H1 (cell line): ENCODE measurements at regions not wholly inside any gene's neighbourhood (a gene's known extent, or its start where the extent isn't known, plus 50 kb on each side); places are given as distances from the start of the nearest gene placed in this dataset.

ENCODE experiments used
- CTCF ChIA-PET: fragments of 300-600 bp; sonication (Branson Sonifier 250); formaldehyde crosslinking; loops from one replicate; lab custom pipeline; 2021; ENCODE audit not compliant: partially characterized antibody; lab: Charles Lee
- POLR2A ChIA-PET: fragments of 300-600 bp; sonication (Branson Sonifier 250); formaldehyde crosslinking; loops from one replicate; lab custom pipeline; 2021; ENCODE audit warnings: inconsistent platforms; ENCODE audit not compliant: partially characterized antibody; lab: Charles Lee
- DNase-seq, 2 experiments: peaks; one replicate each; pipeline versions ENCODE4 v3.0.0 to v3.0.0-alpha.2; 2010 to 2022; ENCODE audit warnings: low spot score in 2 of 2, low read depth in 1 of 2, mixed read lengths in 1 of 2
- FAIRE-seq: peaks from 2 replicates; lab custom pipeline; 2011; peaks lifted over from hg19 to GRCh38; lab: Jason Lieb, UNC
- H2AFZ ChIP-seq: 2 replicates; pipeline ENCODE4 v1.8.1; 2012; ENCODE audit warnings: low read length, inconsistent platforms
- H2AK5ac ChIP-seq: 2 replicates; pipeline ENCODE4 v1.6.1; 2013; ENCODE audit warnings: low read depth, low read length
- H2BK120ac ChIP-seq: replicated peaks from 2 replicates; pipeline ENCODE3; 2013; ENCODE audit warnings: low read depth, low read length, inconsistent platforms
- H2BK12ac ChIP-seq: 2 replicates; pipeline ENCODE4 v1.6.1; 2013; ENCODE audit warnings: low read depth, low read length
- H2BK15ac ChIP-seq: 2 replicates; pipeline ENCODE4 v1.6.1; 2013; ENCODE audit warnings: low read length
- H2BK20ac ChIP-seq: 2 replicates; pipeline ENCODE4 v1.6.1; 2013; ENCODE audit warnings: low read length
- H2BK5ac ChIP-seq: 2 replicates; pipeline ENCODE4 v1.6.1; 2013; ENCODE audit warnings: low read depth, low read length
- H3K14ac ChIP-seq: 2 replicates; pipeline ENCODE4 v1.6.1; 2013; ENCODE audit warnings: inconsistent platforms; ENCODE audit not compliant: insufficient read length
- H3K18ac ChIP-seq: 2 replicates; pipeline ENCODE4 v1.6.1; 2013; ENCODE audit warnings: low read length; ENCODE audit errors: extremely low read depth
- H3K23ac ChIP-seq: 2 replicates; pipeline ENCODE4 v1.6.1; 2013; ENCODE audit warnings: inconsistent platforms; ENCODE audit not compliant: insufficient read length
- H3K23me2 ChIP-seq: 2 replicates; pipeline ENCODE4 v1.6.1; 2013; ENCODE audit warnings: low read depth, low read length
- H3K27ac ChIP-seq: 2 replicates; pipeline ENCODE4 v1.6.1; 2011; ENCODE audit warnings: low read depth, low read length, inconsistent platforms
- H3K27me3 ChIP-seq, 4 experiments: replicated peaks in 1 of 4; 1 replicate in 1 of 4; 2 replicates in 3 of 4; pipeline versions ENCODE4 v1.6.1 to v1.8.1; 2011 to 2013; ENCODE audit warnings: low read length in 3 of 4, mild to moderate bottlenecking in 3 of 4, inconsistent platforms in 2 of 4, mixed read lengths in 2 of 4, moderate library complexity in 1 of 4; ENCODE audit not compliant: control insufficient read depth in 3 of 4, insufficient read depth in 3 of 4; ENCODE audit errors: extremely low read depth in 1 of 4
- H3K36me3 ChIP-seq, 4 experiments: 2 replicates each; pipeline versions ENCODE4 v1.6.1 to v1.8.1; 2011 to 2013; ENCODE audit warnings: mild to moderate bottlenecking in 4 of 4, low read length in 3 of 4, moderate library complexity in 2 of 4, control low read depth in 1 of 4, inconsistent platforms in 1 of 4; ENCODE audit not compliant: insufficient read depth in 4 of 4, control insufficient read depth in 2 of 4
- H3K4ac ChIP-seq: replicated peaks from 2 replicates; pipeline ENCODE3; 2013; ENCODE audit warnings: low read length, low read depth, mixed read lengths, inconsistent platforms; ENCODE audit not compliant: insufficient read length
- H3K4me1 ChIP-seq, 4 experiments: replicated peaks in 1 of 4; 1 replicate in 1 of 4; 2 replicates in 3 of 4; pipeline versions ENCODE4 v1.6.1 to v1.8.1; 2011 to 2013; ENCODE audit warnings: low read length in 3 of 4, inconsistent platforms in 2 of 4, mixed read lengths in 1 of 4; ENCODE audit not compliant: insufficient read depth in 4 of 4, control insufficient read depth in 3 of 4
- H3K4me2 ChIP-seq, 2 experiments: 2 replicates each; pipeline versions ENCODE4 v1.6.1 to v1.8.1; 2011 to 2013; ENCODE audit warnings: low read depth in 2 of 2, low read length in 2 of 2, control low read depth in 1 of 2, inconsistent platforms in 1 of 2, mild to moderate bottlenecking in 1 of 2; ENCODE audit not compliant: insufficient read depth in 1 of 2
- H3K4me3 ChIP-seq, 4 experiments: fragments of 200-600, 300-600 bp in 1 of 4; sonication (generic), shearing (Covaris generic), sonication (Bioruptor Twin) in 1 of 4; 2 replicates each; pipeline versions ENCODE4 v1.5.1 to v1.8.1; 2011 to 2016; ENCODE audit warnings: low read length in 4 of 4, low read depth in 3 of 4, control low read depth in 2 of 4, inconsistent platforms in 2 of 4, mild to moderate bottlenecking in 2 of 4, mixed read lengths in 1 of 4, moderate library complexity in 1 of 4; ENCODE audit not compliant: insufficient read depth in 2 of 4; ENCODE audit errors: extremely low read depth in 1 of 4
- H3K56ac ChIP-seq: replicated peaks from 2 replicates; pipeline ENCODE3; 2013; ENCODE audit warnings: low read depth, mild to moderate bottlenecking, mixed read lengths, low read length, inconsistent platforms; ENCODE audit not compliant: insufficient read length
- H3K79me1 ChIP-seq: 2 replicates; pipeline ENCODE4 v1.6.1; 2013; ENCODE audit warnings: low read depth, low read length, control low read depth
- H3K79me2 ChIP-seq, 2 experiments: 2 replicates each; pipeline versions ENCODE4 v1.6.1 to v1.8.1; 2012 to 2013; ENCODE audit warnings: low read length in 2 of 2, mild to moderate bottlenecking in 2 of 2, inconsistent platforms in 1 of 2; ENCODE audit not compliant: insufficient read depth in 2 of 2, control insufficient read depth in 1 of 2
- H3K9ac ChIP-seq, 4 experiments: replicated peaks in 1 of 4; 1 replicate in 1 of 4; 2 replicates in 3 of 4; pipeline versions ENCODE4 v1.6.1 to v1.8.1; 2011 to 2013; ENCODE audit warnings: low read depth in 3 of 4, low read length in 3 of 4, control low read depth in 2 of 4, mild to moderate bottlenecking in 2 of 4, moderate library complexity in 2 of 4, inconsistent platforms in 1 of 4; ENCODE audit errors: extremely low read depth in 1 of 4
- H3K9me3 ChIP-seq, 2 experiments: 2 replicates each; pipeline versions ENCODE4 v1.6.1 to v1.8.1; 2012 to 2013; ENCODE audit warnings: mild to moderate bottlenecking in 2 of 2, moderate library complexity in 2 of 2, control low read depth in 1 of 2, inconsistent platforms in 1 of 2, low read depth in 1 of 2, low read length in 1 of 2, mixed read lengths in 1 of 2; ENCODE audit not compliant: insufficient read depth in 2 of 2
- H4K20me1 ChIP-seq, 2 experiments: replicated peaks in 1 of 2; 2 replicates each; pipeline versions ENCODE3 to v1.8.1; 2011 to 2013; ENCODE audit warnings: inconsistent platforms in 2 of 2, low read length in 2 of 2, mild to moderate bottlenecking in 1 of 2; ENCODE audit not compliant: insufficient read depth in 2 of 2, control insufficient read depth in 1 of 2
- H4K5ac ChIP-seq: 2 replicates; pipeline ENCODE4 v1.6.1; 2013; ENCODE audit warnings: low read length, low read depth, mixed read lengths, inconsistent platforms; ENCODE audit not compliant: insufficient read length
- H4K8ac ChIP-seq: 2 replicates; pipeline ENCODE4 v1.8.0; 2013; ENCODE audit warnings: mild to moderate bottlenecking, moderate library complexity, low read length, inconsistent platforms; ENCODE audit not compliant: insufficient read depth; ENCODE audit errors: extremely low read depth
- H4K91ac ChIP-seq: replicated peaks from 2 replicates; pipeline ENCODE3; 2013; ENCODE audit warnings: low read length, mixed read lengths, inconsistent platforms; ENCODE audit not compliant: insufficient read length
- NANOG ChIP-seq: IDR thresholded peaks from 2 replicates; pipeline ENCODE4 v1.6.1; 2011; ENCODE audit warnings: low read length, low read depth, mild to moderate bottlenecking, inconsistent platforms; ENCODE audit not compliant: insufficient read depth, poor library complexity, severe bottlenecking
- SAP30 ChIP-seq: fragments of 300-600 bp; sonication (generic); IDR thresholded peaks from 2 replicates; pipeline ENCODE4 v1.7.1; 2012; ENCODE audit warnings: low read length, moderate library complexity, mild to moderate bottlenecking, inconsistent platforms; ENCODE audit not compliant: insufficient read depth, insufficient replicate concordance
- WGBS, 2 experiments: shearing (Covaris generic) in 1 of 2; methylation state at CpG; one replicate each; pipeline versions ENCODE4 v1.1.6 to v1.1.7; 2013 to 2015; ENCODE audit warnings: low lambda C conversion rate in 2 of 2, mixed read lengths in 2 of 2, inconsistent platforms in 1 of 2, low coverage in 1 of 2, missing lambda C conversion rate in 1 of 2; ENCODE audit not compliant: insufficient replicate concordance in 2 of 2, insufficient coverage in 1 of 2, insufficient read length in 1 of 2; ENCODE audit errors: extremely low coverage in 1 of 2, missing lambda C conversion rate in 1 of 2; 5-methylcytosine and 5-hydroxymethylcytosine counted together

DNA sequence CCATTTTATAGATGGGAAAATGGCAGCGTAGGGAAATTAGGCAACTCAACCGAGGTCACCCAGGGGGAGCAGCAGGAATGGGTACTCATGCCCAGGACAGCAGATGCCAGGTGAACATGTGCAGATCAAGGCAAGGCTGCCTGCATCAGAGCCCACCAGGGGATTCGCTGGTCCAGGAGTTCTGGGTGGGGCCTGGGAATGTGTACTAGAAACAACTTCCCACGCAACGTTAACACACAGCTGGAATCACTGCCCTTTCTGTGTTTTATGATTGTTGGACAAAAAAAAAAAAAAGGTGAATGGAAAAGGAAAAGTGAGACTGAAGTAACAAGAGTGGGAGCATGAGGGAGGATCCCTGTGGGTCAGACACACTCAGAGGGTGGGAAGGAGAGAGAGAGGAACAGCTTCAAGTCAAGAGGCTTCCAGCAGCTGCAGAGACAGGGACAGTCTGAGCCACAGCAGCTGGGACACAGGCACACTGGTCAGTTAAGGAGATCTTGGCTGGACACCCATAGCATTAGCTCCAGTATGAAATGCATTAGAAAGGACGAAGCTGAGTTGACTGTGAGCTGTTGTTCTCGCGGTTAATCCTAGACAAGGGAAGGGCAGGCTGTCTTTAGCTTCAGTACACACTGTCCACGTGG, 187.9 kb upstream of the INHBA start:
- DNase-seq (no peak), FAIRE-seq (no peak)
- Histone ChIP-seq H3K79me2 (no peaks in the 10 kb centered on the region), H3K4ac (no peak overlapping the region), H3K14ac (no peak overlapping the region), H3K9ac (no peak overlapping the region), H3K9me3 (no peaks in the 10 kb centered on the region), H2BK5ac (no peak overlapping the region), H2BK120ac (no peak overlapping the region), H3K27me3 (no peaks in the 10 kb centered on the region), H4K91ac (no peak overlapping the region), H2BK12ac (no peak overlapping the region), H2AFZ (peak overlapping the region; percentile 24; the same call in 1 of the 2 replicates), H4K8ac (no peak overlapping the region), H3K4me2 (no peak overlapping the region), H2BK20ac (no peak overlapping the region), H3K18ac (no peak overlapping the region), H3K4me3 (no peak overlapping the region), H4K20me1 (no peaks in the 10 kb centered on the region), H4K5ac (no peak overlapping the region), H3K23me2 (no peaks in the 10 kb centered on the region), H3K23ac (no peak overlapping the region), H3K27ac (no peak overlapping the region), H3K56ac (no peak overlapping the region), H3K79me1 (no peaks in the 10 kb centered on the region), H2BK15ac (no peak overlapping the region), H2AK5ac (no peak overlapping the region), H3K4me1 (no peaks in the 10 kb centered on the region), H3K36me3 (no peaks in the 10 kb centered on the region)
- POLR2A ChIA-PET: interaction anchor here (0.6 kb wide), 1 partner anchor 135 kb away, joined by 3 read pairs; no protein-coding TSS in a partner anchor
- TF ChIP-seq SAP30 (no peak), NANOG (no peak)
- 89% methylated on average over 9 of the region's 9 CpGs; no CpG with 5 or more reads in 1 of the 2 experiments for WGBS, 2 experiments
- CTCF ChIA-PET: interaction anchor here (0.6 to 2.1 kb wide), 2 partner anchors 9 to 1324 kb away, joined by 4 to 8 read pairs; no protein-coding TSS in a partner anchor
